H1 (cell line): ENCODE measurements at regions not wholly inside any gene's neighbourhood (a gene's known extent, or its start where the extent isn't known, plus 50 kb on each side); places are given as distances from the start of the nearest gene placed in this dataset.

Source experiments
- BCL11A ChIP-seq, 2 experiments: IDR thresholded peaks; one replicate each; pipeline ENCODE4 v1.6.1; 2011; ENCODE audit warnings: low read depth in 2 of 2, low read length in 2 of 2, mild to moderate bottlenecking in 2 of 2
- CHD7 ChIP-seq: fragments of 300-600 bp; sonication (generic); IDR thresholded peaks from 2 replicates; pipeline ENCODE4 v1.7.1; 2012; ENCODE audit warnings: low read length, moderate library complexity, mild to moderate bottlenecking, inconsistent platforms; ENCODE audit not compliant: insufficient replicate concordance
- EP300 ChIP-seq, 2 experiments: IDR thresholded peaks; 1 replicate in 1 of 2; 2 replicates in 1 of 2; pipeline ENCODE4 v1.6.1; 2011 to 2012; ENCODE audit warnings: low read depth in 2 of 2, low read length in 2 of 2, mild to moderate bottlenecking in 2 of 2, borderline replicate concordance in 1 of 2, inconsistent platforms in 1 of 2, moderate library complexity in 1 of 2
- EZH2 ChIP-seq: fragments of 200-600 bp; sonication (generic); IDR thresholded peaks from 2 replicates; pipeline ENCODE4 v1.7.1; 2012; ENCODE audit warnings: low read depth, mild to moderate bottlenecking, moderate library complexity, low read length, inconsistent platforms; ENCODE audit not compliant: severe bottlenecking
- JUND ChIP-seq: IDR thresholded peaks from 2 replicates; pipeline ENCODE4 v1.6.1; 2011; ENCODE audit warnings: mild to moderate bottlenecking, improper control_type of control experiment, low read length
- MAFK ChIP-seq: IDR thresholded peaks from 2 replicates; pipeline ENCODE4 v1.6.1; 2012; ENCODE audit warnings: low read depth, mild to moderate bottlenecking, improper control_type of control experiment, low read length
- RXRA ChIP-seq: IDR thresholded peaks from 2 replicates; pipeline ENCODE4 v1.6.1; 2011; ENCODE audit warnings: low read depth, mild to moderate bottlenecking, low read length, moderate library complexity; ENCODE audit not compliant: insufficient read depth
- SIRT6 ChIP-seq: IDR thresholded peaks from one replicate; pipeline ENCODE4 v1.7.1; 2012; ENCODE audit warnings: low read length, inconsistent platforms
- SP4 ChIP-seq: IDR thresholded peaks from 2 replicates; pipeline ENCODE4 v1.6.1; 2012; ENCODE audit warnings: low read length, inconsistent platforms
- TF ChIP-seq, protein P1 (sequence below): IDR thresholded peaks from 2 replicates; pipeline ENCODE4 v1.6.1; 2012; ENCODE audit warnings: low read length, inconsistent platforms

DNA sequence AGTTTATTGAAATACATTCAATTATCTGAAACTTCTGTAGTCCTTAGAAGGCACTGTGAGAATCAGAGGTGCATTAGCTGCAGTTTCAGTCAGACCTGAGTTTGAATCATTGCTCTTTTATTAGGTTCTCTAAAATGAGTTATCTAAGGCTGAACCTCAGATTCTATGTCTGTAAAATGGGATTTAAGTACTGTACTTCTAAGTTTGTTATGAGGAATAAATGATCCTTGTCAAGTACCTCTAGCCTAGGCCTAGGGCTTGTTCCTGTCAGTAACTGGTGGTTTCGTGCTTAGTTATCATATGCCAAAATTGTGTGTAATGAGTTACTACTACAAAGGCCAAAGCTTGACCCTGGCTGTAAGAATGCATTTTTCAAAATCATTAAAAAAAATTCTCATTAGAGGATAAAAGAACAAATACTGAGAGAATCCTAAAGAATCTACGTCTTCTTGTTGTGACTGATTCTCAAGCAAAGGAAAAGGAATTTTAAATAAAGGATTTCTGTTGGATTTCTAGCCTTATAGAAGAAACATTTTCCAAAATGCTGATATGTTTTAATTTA is 65.8 kb downstream of the SLIT2 start (continued):
- TF ChIP-seq CHD7, result no peak
- no peak for TF ChIP-seq BCL11A (IDR thresholded peaks at IDR 0.05; ENCODE audit: low read depth in 2 of 2, low read length in 2 of 2)
- TF ChIP-seq RXRA, result no peak
- TF ChIP-seq, protein P1, sequence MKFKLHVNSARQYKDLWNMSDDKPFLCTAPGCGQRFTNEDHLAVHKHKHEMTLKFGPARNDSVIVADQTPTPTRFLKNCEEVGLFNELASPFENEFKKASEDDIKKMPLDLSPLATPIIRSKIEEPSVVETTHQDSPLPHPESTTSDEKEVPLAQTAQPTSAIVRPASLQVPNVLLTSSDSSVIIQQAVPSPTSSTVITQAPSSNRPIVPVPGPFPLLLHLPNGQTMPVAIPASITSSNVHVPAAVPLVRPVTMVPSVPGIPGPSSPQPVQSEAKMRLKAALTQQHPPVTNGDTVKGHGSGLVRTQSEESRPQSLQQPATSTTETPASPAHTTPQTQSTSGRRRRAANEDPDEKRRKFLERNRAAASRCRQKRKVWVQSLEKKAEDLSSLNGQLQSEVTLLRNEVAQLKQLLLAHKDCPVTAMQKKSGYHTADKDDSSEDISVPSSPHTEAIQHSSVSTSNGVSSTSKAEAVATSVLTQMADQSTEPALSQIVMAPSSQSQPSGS, result no peak
- TF ChIP-seq SP4, result no peak
- no peak for TF ChIP-seq SIRT6
- TF ChIP-seq EP300 (IDR thresholded peaks at IDR 0.05; ENCODE audit: borderline replicate concordance in 1 of 2, low read depth in 2 of 2, low read length in 2 of 2), result no peak
- no peak for TF ChIP-seq EZH2
- TF ChIP-seq MAFK, result no peak
- TF ChIP-seq JUND, result no peak
